Coronary artery (tissue), 2 donors: ENCODE measurements at regions not wholly inside any gene's neighbourhood (a gene's known extent, or its start where the extent isn't known, plus 50 kb on each side); places are given as distances from the start of the nearest gene placed in this dataset.

Experiments used
- DNase-seq: peaks from one replicate; pipeline ENCODE4 v3.0.0-alpha.2; 2017; ENCODE audit warnings: low spot score
- H3K27ac ChIP-seq, 2 donors: fragments of 200-600 bp; sonication (generic); one replicate each; pipeline ENCODE4 v1.5.1; 2016 to 2019
- H3K4me3 ChIP-seq: fragments of 200-600 bp; sonication (generic); 2 replicates; pipeline ENCODE4 v1.5.1; 2016; ENCODE audit warnings: mild to moderate bottlenecking, moderate library complexity
- CTCF ChIP-seq: fragments of 200-600 bp; sonication (generic); IDR thresholded peaks from one replicate; pipeline ENCODE4 v1.5.1; 2019; ENCODE audit warnings: antibody characterized with exemption

GRCh38 chr20:60650087-60650486, 602.0 kb upstream of the CDH4 start:
- Histone ChIP-seq H3K27ac (no peak overlapping the region), H3K4me3 (no peak overlapping the region)
- DNase-seq: no peak
- TF ChIP-seq CTCF: no peak

GRCh38 chr20:60652046-60652445, 600.0 kb upstream of the CDH4 start:
- no peak overlapping the region for H3K4me3 ChIP-seq
- TF ChIP-seq CTCF: no peak
- no peak overlapping the region for H3K27ac ChIP-seq
- no peak for DNase-seq

GRCh38 chr20:60652615-60653014, 599.4 kb upstream of the CDH4 start:
- TF ChIP-seq CTCF: no peak
- Histone ChIP-seq H3K4me3 (no peak overlapping the region), H3K27ac (no peak overlapping the region)
- no peak for DNase-seq

GRCh38 chr20:60653111-60653845, 598.8 kb upstream of the CDH4 start:
- no peak for TF ChIP-seq CTCF
- no peak for DNase-seq
- no peak overlapping the region for H3K27ac ChIP-seq

GRCh38 chr20:60658681-60659080, 593.4 kb upstream of the CDH4 start:
- H3K27ac ChIP-seq: no peak overlapping the region
- TF ChIP-seq CTCF: no peak
- H3K4me3 ChIP-seq: no peak overlapping the region
- no peak for DNase-seq

More at GRCh38 chr20:60653111-60653845, 598.8 kb upstream of the CDH4 start:
- H3K4me3 ChIP-seq: no peak overlapping the region

GRCh38 chr20:60659240-60659639, 592.8 kb upstream of the CDH4 start:
- no peak for TF ChIP-seq CTCF
- Histone ChIP-seq H3K27ac (no peak overlapping the region), H3K4me3 (no peak overlapping the region)
- DNase-seq: no peak

- H3K27ac ChIP-seq: no peak overlapping the region
- no peak for TF ChIP-seq CTCF
- H3K4me3 ChIP-seq: no peak overlapping the region
- DNase-seq: no peak
These were observed 589.8 kb upstream of the CDH4 start for GRCh38 chr20:60662307-60662706.
